ENCODE measurements at regions not wholly inside any gene's neighbourhood (a gene's known extent, or its start where the extent isn't known, plus 50 kb on each side); places are given as distances from the start of the nearest gene placed in this dataset.
A peak's percentile ranks its signal among the peaks of the same experiment; 100 is the strongest.

DNA sequence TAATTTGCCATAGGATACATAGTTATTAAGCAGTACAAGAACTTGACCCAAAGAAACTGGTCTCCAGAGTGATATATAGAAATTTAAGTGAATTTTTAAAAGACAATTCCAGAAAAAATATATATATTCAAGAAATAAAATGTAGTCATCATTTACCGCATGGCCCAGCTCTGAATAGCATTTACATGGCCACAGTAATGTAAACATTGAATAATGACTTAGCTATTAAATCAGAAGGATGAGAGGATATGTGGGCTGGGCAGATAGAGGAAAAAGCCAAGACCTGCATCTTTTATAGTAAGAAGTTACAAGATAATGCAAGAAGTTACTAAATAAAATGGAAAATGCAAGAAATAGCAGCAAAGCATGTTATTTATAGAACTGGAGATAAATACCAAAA, 405.2 kb upstream of the WWC1 start:
- no peak overlapping the region for H3K27ac ChIP-seq
- no peaks in the 10 kb centered on the region for H3K9me3 ChIP-seq (ENCODE audit: low read depth, low read length)
- DNase-seq (ENCODE audit: low read depth, low spot score): no peak
- no peak for TF ChIP-seq EZH2 (IDR thresholded peaks at IDR 0.05)
- no peak for TF ChIP-seq POLR2AphosphoS5 (IDR thresholded peaks at IDR 0.05; ENCODE audit: borderline replicate concordance, low read depth, low read length)
- no peak for TF ChIP-seq FOXP2 (optimal IDR thresholded peaks at IDR 0.05; ENCODE audit: control extremely low read depth, extremely low read length, insufficient read depth)
- peaks cover 14% of the 10 kb centered on the region for H3K36me3 ChIP-seq (ENCODE audit: insufficient read depth, low read length)
- H3K4me3 ChIP-seq: no peak overlapping the region
- no peak overlapping the region for H3K9ac ChIP-seq (ENCODE audit: insufficient read length)

DNA sequence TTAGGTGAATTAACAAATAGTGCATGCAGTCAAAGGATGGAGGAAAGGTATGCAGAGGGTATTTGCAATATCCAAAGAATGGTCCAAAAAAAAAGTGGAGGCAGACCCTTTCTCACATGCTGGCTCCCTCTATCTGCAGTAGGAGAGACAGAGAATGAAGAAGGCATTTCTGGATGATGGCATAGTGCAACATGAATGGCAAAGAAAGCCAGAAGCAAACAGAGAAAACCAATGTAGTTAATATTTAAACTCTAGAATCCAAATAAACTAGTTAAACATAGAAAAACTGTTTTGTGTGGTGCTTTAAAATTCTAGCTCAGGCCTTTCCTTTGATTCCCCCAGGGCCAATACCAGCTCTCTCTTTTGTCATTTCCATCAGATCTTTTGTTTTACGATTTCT, 403.1 kb upstream of the WWC1 start:
- no peaks in the 10 kb centered on the region; the same call in 1 of the 2 replicates for H3K36me3 ChIP-seq (ENCODE audit: insufficient read depth, low read length)
- H3K27ac ChIP-seq: 0 out of 2 replicates have a peak overlapping the region, but pooled peaks have one; percentile 28
- no peak for DNase-seq (ENCODE audit: low read depth, low spot score)
- no peak overlapping the region for H3K9ac ChIP-seq (ENCODE audit: insufficient read length)
- no peak for TF ChIP-seq FOXP2 (optimal IDR thresholded peaks at IDR 0.05; ENCODE audit: control extremely low read depth, extremely low read length, insufficient read depth)
- no peak for TF ChIP-seq EZH2 (IDR thresholded peaks at IDR 0.05)
- no peak for TF ChIP-seq POLR2AphosphoS5 (IDR thresholded peaks at IDR 0.05; ENCODE audit: borderline replicate concordance, low read depth, low read length)
- H3K9me3 ChIP-seq (ENCODE audit: low read depth, low read length): no peaks in the 10 kb centered on the region
- no peak overlapping the region for H3K4me3 ChIP-seq

DNA sequence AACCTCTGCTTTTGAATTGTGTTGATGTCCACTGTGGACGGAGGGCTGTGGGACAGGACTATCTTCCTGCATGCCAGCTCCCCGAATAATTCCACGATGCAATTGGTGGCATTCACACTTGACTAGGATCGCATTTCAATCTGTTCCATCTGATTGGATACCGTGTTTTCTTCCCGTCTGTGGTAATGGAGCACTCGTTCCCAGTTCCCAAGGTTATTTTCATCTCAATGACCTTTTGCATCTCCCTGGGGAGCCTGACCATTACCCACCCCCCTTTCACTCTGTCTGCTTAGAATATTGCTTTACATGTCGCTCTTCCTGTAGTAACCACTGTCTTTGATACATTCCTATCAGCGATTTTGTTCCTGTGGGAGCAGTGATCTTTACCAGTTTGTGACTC, 402.2 kb upstream of the WWC1 start:
- no peak overlapping the region for H3K27ac ChIP-seq
- no peak overlapping the region for H3K4me3 ChIP-seq
- no peak for DNase-seq (ENCODE audit: low read depth, low spot score)
- H3K36me3 ChIP-seq (ENCODE audit: insufficient read depth, low read length): no peaks in the 10 kb centered on the region
- TF ChIP-seq FOXP2 (optimal IDR thresholded peaks at IDR 0.05; ENCODE audit: control extremely low read depth, extremely low read length, insufficient read depth) (no peak), POLR2AphosphoS5 (IDR thresholded peaks at IDR 0.05; ENCODE audit: borderline replicate concordance, low read depth, low read length) (no peak), EZH2 (IDR thresholded peaks at IDR 0.05) (no peak)
- H3K9me3 ChIP-seq (ENCODE audit: low read depth, low read length): no peaks in the 10 kb centered on the region
- H3K9ac ChIP-seq (ENCODE audit: insufficient read length): no peak overlapping the region

DNA sequence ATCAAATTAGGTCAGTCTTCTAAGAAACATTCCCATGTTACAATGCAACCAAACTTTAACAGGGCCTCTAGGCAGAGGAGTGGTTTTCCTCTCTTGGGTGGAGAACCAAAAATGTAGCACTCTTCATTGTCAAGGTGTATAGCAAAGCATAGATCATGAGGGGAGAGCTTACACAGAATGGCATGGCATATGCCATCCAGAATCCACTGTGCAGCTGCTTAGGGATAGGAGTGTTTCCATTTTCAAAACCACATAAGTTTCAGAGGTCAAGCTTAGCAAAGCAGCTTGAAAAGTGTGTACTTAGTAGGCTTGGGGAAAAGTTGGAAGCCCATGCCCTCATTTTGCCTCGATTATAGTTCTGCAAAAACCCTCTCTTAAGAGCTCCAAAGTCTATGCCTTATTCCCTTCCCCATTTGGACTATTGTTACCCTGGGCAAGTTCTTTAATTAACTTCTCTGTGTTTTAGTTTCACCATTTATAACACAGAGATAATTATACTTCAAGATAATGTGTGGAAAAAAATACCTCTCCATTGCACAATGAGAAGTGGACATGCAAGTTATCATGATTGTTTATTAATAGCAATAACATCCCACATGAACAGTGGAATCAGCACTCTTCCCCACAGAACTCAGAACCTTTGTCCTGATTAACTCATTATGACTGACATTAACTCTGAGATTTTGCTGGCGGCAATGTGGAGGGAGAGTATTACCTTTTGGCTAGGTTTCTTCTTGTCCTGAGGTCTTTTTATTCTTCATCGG, 398.9 kb upstream of the WWC1 start:
- TF ChIP-seq POLR2AphosphoS5 (IDR thresholded peaks at IDR 0.05; ENCODE audit: borderline replicate concordance, low read depth, low read length): no peak
- TF ChIP-seq FOXP2 (optimal IDR thresholded peaks at IDR 0.05; ENCODE audit: control extremely low read depth, extremely low read length, insufficient read depth): no peak
- TF ChIP-seq EZH2 (IDR thresholded peaks at IDR 0.05): no peak
- H3K27ac ChIP-seq: peak overlapping the region; percentile 95
- peak overlapping the region; percentile 56 for H3K4me3 ChIP-seq
- DNase-seq (ENCODE audit: low read depth, low spot score): no peak
- no peak overlapping the region for H3K9ac ChIP-seq (ENCODE audit: insufficient read length)
- H3K9me3 ChIP-seq (ENCODE audit: low read depth, low read length): no peaks in the 10 kb centered on the region
- H3K36me3 ChIP-seq (ENCODE audit: insufficient read depth, low read length): no peaks in the 10 kb centered on the region

DNA sequence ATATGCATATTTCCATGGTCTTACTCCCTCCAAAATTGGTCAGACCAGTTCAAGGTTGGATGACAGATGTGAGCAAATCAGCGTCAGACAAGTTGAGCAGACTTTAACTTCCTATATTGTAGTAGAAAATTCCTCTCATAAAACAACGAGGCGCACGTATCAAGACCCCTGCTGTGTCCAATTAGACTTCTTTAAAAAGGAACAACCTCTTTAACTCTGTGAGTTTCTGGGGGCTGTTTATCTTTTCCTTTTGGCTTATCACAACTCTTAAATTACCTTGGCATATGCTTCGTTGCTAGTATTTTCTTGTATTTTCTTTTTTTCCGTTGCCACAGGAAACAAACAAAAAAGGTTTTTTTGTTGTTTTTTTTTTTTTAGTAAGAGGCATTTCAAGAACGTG, 398.2 kb upstream of the WWC1 start:
- peak; percentile 64 for DNase-seq (ENCODE audit: low read depth, low spot score)
- Histone ChIP-seq H3K36me3 (ENCODE audit: insufficient read depth, low read length) (no peaks in the 10 kb centered on the region), H3K9me3 (ENCODE audit: low read depth, low read length) (no peaks in the 10 kb centered on the region), H3K4me3 (peak overlapping the region; percentile 56), H3K27ac (peak overlapping the region; percentile 95), H3K9ac (ENCODE audit: insufficient read length) (peak overlapping the region; percentile 39)
- TF ChIP-seq EZH2 (IDR thresholded peaks at IDR 0.05) (no peak), FOXP2 (optimal IDR thresholded peaks at IDR 0.05; ENCODE audit: control extremely low read depth, extremely low read length, insufficient read depth) (no peak), POLR2AphosphoS5 (IDR thresholded peaks at IDR 0.05; ENCODE audit: borderline replicate concordance, low read depth, low read length) (no peak)

DNA sequence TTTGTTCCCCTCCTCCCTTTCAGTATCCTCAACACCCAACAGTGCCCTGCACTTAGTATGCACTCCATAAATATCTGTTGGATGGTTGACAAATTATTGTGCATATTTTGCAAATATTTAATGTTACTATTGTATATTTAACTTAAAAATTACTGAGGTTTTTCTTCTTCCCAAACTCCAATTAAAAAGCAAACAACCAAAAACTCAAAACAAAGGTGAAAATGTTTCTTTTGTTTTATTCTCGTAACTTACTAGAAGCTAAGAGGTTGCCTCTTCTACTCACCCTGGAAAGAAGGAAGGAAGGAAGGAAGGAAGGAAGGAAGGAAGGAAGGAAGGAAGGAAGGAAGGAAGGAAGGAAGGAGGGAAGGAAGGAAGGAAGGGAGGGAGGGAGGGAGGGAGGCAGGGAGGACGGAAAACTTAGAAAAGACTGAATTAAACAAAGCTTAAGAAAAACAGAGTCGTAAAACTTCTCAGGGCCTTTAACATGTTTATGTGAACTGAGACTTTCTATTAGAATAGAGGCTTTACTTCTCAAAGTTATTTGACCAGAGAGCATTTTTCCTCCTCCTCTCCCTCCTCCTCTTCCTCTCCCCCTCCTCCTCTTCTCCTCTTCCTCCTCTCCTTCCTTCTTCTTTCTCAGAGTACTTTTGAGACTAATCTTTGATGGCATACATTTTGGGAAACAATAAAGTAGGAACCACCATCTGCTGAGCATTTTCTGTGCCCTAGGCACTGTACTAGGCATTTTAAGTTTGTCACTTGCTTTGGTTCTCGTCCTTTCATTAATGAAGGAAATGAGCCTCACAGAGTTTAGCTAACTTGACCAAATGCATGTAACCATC, 396.6 kb upstream of the WWC1 start:
- peak; percentile 95 for DNase-seq (ENCODE audit: low read depth, low spot score)
- H3K4me3 ChIP-seq: peak overlapping the region; percentile 58
- no peak for TF ChIP-seq EZH2 (IDR thresholded peaks at IDR 0.05)
- peak; percentile 70; the same call in 1 of the 2 replicates for TF ChIP-seq POLR2AphosphoS5 (IDR thresholded peaks at IDR 0.05; ENCODE audit: borderline replicate concordance, low read depth, low read length)
- no peaks in the 10 kb centered on the region for H3K9me3 ChIP-seq (ENCODE audit: low read depth, low read length)
- no peaks in the 10 kb centered on the region for H3K36me3 ChIP-seq (ENCODE audit: insufficient read depth, low read length)
- H3K9ac ChIP-seq (ENCODE audit: insufficient read length): peak overlapping the region; percentile 69
- peak overlapping the region; percentile 99 for H3K27ac ChIP-seq

DNA sequence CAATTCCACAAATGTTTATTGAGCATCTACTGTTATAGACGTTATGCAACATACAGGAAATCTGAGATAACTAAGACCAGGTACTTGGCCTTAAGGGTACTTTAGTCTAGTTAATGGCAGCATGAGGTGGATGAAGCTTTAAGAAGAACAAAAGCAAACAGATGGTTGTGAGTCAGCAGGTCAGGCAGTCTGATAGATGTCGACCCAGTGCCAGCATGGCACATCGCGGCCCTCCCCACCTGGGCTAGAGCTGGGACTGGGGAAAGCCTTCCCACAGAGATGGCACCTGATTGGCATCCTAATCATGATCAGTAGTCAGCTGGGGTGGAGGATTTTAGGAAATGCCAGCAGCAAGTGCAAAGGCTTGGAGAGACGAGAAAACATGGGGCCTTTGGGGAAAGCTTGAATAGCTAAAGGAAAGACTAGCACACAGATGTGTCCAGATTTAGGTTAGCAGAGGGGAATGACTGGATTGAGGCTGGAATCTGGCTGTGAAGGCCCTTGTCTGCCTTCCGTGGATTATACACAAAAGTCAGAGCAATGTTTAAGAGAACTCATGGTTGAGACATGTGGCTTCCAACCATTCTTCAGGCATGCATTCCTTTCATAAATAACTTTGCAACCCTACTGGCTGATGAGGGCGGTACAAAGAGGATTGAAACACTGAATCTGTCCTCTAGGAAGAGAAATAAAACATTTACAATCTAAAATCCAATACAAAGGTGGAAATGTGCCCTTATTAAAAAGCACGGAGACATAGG, 395.4 kb upstream of the WWC1 start:
- H3K9me3 ChIP-seq (ENCODE audit: low read depth, low read length): no peaks in the 10 kb centered on the region
- TF ChIP-seq POLR2AphosphoS5 (IDR thresholded peaks at IDR 0.05; ENCODE audit: borderline replicate concordance, low read depth, low read length): no peak; the same call in 1 of the 2 replicates
- no peak for TF ChIP-seq FOXP2 (optimal IDR thresholded peaks at IDR 0.05; ENCODE audit: control extremely low read depth, extremely low read length, insufficient read depth)
- no peak for TF ChIP-seq EZH2 (IDR thresholded peaks at IDR 0.05)
- no peaks in the 10 kb centered on the region for H3K36me3 ChIP-seq (ENCODE audit: insufficient read depth, low read length)
- DNase-seq (ENCODE audit: low read depth, low spot score): no peak
- peak overlapping the region; percentile 69 for H3K9ac ChIP-seq (ENCODE audit: insufficient read length)
- peak overlapping the region; percentile 58 for H3K4me3 ChIP-seq
- H3K27ac ChIP-seq: peak overlapping the region; percentile 99

DNA sequence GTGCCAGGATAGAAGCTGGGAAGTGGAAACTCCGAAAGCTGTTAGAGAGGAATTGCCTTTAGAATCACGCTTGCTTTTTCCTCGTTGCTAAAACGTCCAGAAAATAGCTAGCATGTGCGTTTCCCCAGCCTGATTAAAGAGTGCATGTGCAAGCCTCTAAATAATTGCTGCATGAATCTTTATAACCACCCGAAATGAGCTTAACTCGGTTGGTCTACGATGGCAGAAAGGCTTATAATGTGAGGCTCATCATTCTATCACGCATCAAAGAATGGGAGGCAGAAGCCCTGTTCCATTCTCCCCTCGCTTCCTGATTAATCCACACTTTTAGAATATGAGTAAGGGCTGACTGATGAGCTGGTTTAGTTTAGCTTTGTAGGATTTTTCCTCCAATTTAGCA, 394.6 kb upstream of the WWC1 start:
- DNase-seq (ENCODE audit: low read depth, low spot score): no peak

More for the DNA sequence above, 394.6 kb upstream of the WWC1 start:
- Histone ChIP-seq H3K9ac (ENCODE audit: insufficient read length) (no peak overlapping the region), H3K36me3 (ENCODE audit: insufficient read depth, low read length) (no peaks in the 10 kb centered on the region), H3K27ac (peak overlapping the region; percentile 99), H3K4me3 (no peak overlapping the region), H3K9me3 (ENCODE audit: low read depth, low read length) (no peaks in the 10 kb centered on the region)
- no peak for TF ChIP-seq FOXP2 (optimal IDR thresholded peaks at IDR 0.05; ENCODE audit: control extremely low read depth, extremely low read length, insufficient read depth)
- TF ChIP-seq POLR2AphosphoS5 (IDR thresholded peaks at IDR 0.05; ENCODE audit: borderline replicate concordance, low read depth, low read length): no peak
- no peak for TF ChIP-seq EZH2 (IDR thresholded peaks at IDR 0.05)
